ENCODE measurements at regions not wholly inside any gene's neighbourhood (a gene's known extent, or its start where the extent isn't known, plus 50 kb on each side); places are given as distances from the start of the nearest gene placed in this dataset.

DNA sequence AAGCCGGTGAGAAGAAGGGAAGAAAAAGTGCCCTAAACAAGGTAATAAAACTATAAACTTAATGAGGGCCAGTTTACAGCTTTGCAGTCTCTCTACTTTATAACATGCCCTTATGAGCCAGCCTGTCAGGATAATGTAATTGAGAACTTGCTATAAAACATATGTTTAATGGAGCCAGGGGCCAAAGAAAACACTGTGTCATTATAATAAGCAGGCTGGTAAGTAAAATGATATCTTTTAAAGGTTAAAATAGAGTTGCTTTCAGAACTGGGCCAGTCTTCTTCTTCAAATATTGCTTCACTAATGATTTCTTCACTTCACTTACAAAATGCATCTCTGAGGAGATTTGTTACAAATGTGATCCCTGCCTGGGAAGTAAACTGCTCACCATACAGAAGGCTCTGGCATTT, 192.5 kb downstream of the SHOX2 start:
- ATAC-seq (ENCODE audit: insufficient read depth, low read depth): no peak
- Histone ChIP-seq H3K4me1 (ENCODE audit: insufficient read depth, low read length) (no peaks in the 10 kb centered on the region), H3K4me3 (ENCODE audit: low read depth in 1 of 2, low read length in 2 of 2) (no peak overlapping the region), H3K79me2 (ENCODE audit: insufficient read depth, low read length) (no peaks in the 10 kb centered on the region), H3K4me2 (ENCODE audit: insufficient read depth, low read length) (no peak overlapping the region), H2AFZ (ENCODE audit: low read depth, low read length) (no peak overlapping the region), H3K36me3 (ENCODE audit: insufficient read depth, low read length) (no peaks in the 10 kb centered on the region), H4K20me1 (ENCODE audit: insufficient read depth, low read length) (no peaks in the 10 kb centered on the region), H3K27ac (ENCODE audit: low read length) (no peak overlapping the region), H3K9me3 (ENCODE audit: insufficient read depth, low read length, severe bottlenecking) (no peaks in the 10 kb centered on the region), H3K9ac (ENCODE audit: low read depth, low read length) (no peak overlapping the region), H3K27me3 (ENCODE audit: insufficient read depth, low read length, poor library complexity) (no peaks in the 10 kb centered on the region)
- DNase-seq: no peak
- TF ChIP-seq EZH2 (IDR thresholded peaks at IDR 0.05; ENCODE audit: borderline replicate concordance, low read depth, low read length, severe bottlenecking): no peak
- no peak for TF ChIP-seq CTCF (IDR thresholded peaks at IDR 0.05; ENCODE audit: borderline replicate concordance, extremely low read depth, low read length, poor library complexity, severe bottlenecking)

DNA sequence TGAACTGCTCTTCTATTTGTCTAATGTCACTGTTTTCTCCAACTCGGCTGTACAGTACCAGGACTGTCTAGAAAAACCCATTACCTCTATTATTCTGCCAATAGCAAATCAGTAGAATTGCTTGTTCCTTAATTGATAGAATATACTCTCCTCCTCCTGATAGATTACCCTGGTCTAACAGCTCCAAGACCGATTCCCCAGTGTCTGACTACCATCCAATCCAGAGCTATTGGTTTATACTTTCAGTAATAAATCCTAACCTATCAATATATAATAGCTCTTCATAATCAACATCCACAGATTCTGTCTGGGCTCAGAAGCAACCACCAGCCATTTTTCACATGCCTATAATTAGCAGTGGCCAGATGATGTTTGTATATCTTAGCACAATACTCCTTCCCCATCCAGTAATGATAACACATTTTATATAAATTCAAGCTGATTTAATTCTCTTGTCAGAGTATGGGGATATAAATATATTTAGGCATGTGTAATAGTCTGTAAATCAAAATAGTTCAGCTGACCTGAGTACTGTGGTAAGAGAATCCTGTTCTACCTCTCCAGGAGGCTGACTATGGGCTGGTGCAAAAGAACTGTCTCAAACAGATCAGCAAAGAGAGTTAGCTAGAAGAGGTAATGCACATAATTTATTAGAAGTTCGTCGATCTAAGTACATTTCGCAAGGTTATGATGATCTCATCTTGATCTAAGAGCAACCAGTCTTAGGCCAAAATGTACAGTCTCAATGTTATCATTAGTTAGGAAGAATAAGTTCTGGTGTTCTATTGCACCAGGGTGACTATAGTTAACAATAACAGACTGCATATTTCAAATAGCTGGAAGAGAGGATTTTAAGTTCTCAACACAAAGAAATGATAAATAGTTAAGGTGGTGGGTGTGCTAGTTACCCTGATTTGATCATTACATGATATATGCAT, 193.4 kb downstream of the SHOX2 start:
- H2AFZ ChIP-seq (ENCODE audit: low read depth, low read length): no peak overlapping the region
- TF ChIP-seq EZH2 (IDR thresholded peaks at IDR 0.05; ENCODE audit: borderline replicate concordance, low read depth, low read length, severe bottlenecking) (no peak), CTCF (IDR thresholded peaks at IDR 0.05; ENCODE audit: borderline replicate concordance, extremely low read depth, low read length, poor library complexity, severe bottlenecking) (no peak)

GRCh38 chr3:157906627-157907026, 199.6 kb downstream of the SHOX2 start:
- Histone ChIP-seq H3K79me2 (ENCODE audit: insufficient read depth, low read length) (no peaks in the 10 kb centered on the region), H3K9ac (ENCODE audit: low read depth, low read length) (no peak overlapping the region), H3K4me2 (ENCODE audit: insufficient read depth, low read length) (no peak overlapping the region), H3K4me3 (ENCODE audit: low read depth in 1 of 2, low read length in 2 of 2) (no peak overlapping the region), H3K36me3 (ENCODE audit: insufficient read depth, low read length) (no peaks in the 10 kb centered on the region), H3K27me3 (ENCODE audit: insufficient read depth, low read length, poor library complexity) (no peaks in the 10 kb centered on the region), H2AFZ (ENCODE audit: low read depth, low read length) (no peak overlapping the region), H4K20me1 (ENCODE audit: insufficient read depth, low read length) (no peaks in the 10 kb centered on the region), H3K4me1 (ENCODE audit: insufficient read depth, low read length) (no peaks in the 10 kb centered on the region), H3K27ac (ENCODE audit: low read length) (no peak overlapping the region), H3K9me3 (ENCODE audit: insufficient read depth, low read length, severe bottlenecking) (no peaks in the 10 kb centered on the region)
- no peak for DNase-seq
- no peak for ATAC-seq (ENCODE audit: insufficient read depth, low read depth)
- TF ChIP-seq CTCF (IDR thresholded peaks at IDR 0.05; ENCODE audit: borderline replicate concordance, extremely low read depth, low read length, poor library complexity, severe bottlenecking): no peak
- TF ChIP-seq EZH2 (IDR thresholded peaks at IDR 0.05; ENCODE audit: borderline replicate concordance, low read depth, low read length, severe bottlenecking): no peak

More for the DNA sequence above, 193.4 kb downstream of the SHOX2 start:
- Histone ChIP-seq H3K9ac (ENCODE audit: low read depth, low read length) (no peak overlapping the region), H3K79me2 (ENCODE audit: insufficient read depth, low read length) (no peaks in the 10 kb centered on the region), H4K20me1 (ENCODE audit: insufficient read depth, low read length) (no peaks in the 10 kb centered on the region), H3K4me3 (ENCODE audit: low read depth in 1 of 2, low read length in 2 of 2) (no peak overlapping the region), H3K36me3 (ENCODE audit: insufficient read depth, low read length) (no peaks in the 10 kb centered on the region), H3K4me2 (ENCODE audit: insufficient read depth, low read length) (no peak overlapping the region), H3K27me3 (ENCODE audit: insufficient read depth, low read length, poor library complexity) (no peaks in the 10 kb centered on the region), H3K27ac (ENCODE audit: low read length) (no peak overlapping the region), H3K4me1 (ENCODE audit: insufficient read depth, low read length) (no peaks in the 10 kb centered on the region), H3K9me3 (ENCODE audit: insufficient read depth, low read length, severe bottlenecking) (no peaks in the 10 kb centered on the region)
- DNase-seq (no peak), ATAC-seq (ENCODE audit: insufficient read depth, low read depth) (no peak)
